ENCODE measurements at regions not wholly inside any gene's neighbourhood (a gene's known extent, or its start where the extent isn't known, plus 50 kb on each side); places are given as distances from the start of the nearest gene placed in this dataset.

DNA sequence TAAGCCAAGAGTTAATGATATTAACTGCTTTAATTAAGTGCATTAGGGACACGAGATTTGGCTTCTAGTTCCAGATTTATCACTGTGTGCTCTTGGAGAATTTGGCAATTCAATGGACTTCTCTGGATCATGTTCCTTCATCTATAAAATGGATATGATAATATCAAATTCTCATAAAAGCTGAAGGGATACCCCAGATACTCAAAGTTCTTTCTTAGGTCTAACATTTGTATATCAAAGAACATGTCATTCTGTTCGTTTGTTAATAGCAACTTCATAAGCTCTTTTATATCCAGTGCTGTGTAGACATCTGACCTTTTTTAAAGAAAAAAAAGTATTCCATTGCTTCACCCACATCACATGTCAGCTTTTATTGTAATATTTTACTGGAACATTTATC is 54.6 kb upstream of the HDAC9 start:
- TF ChIP-seq ZNF317 (CRISPR knock-in tag; IDR thresholded peaks at IDR 0.05; ENCODE audit: borderline replicate concordance, low read depth) (no peak), MYBL2 (CRISPR knock-in tag; IDR thresholded peaks at IDR 0.05) (no peak), NR1H2 (CRISPR knock-in tag; IDR thresholded peaks at IDR 0.05) (no peak), ELF4 (CRISPR knock-in tag; IDR thresholded peaks at IDR 0.05; ENCODE audit: low read depth) (no peak), JAZF1 (CRISPR knock-in tag; IDR thresholded peaks at IDR 0.05) (no peak), FOXJ3 (CRISPR knock-in tag; IDR thresholded peaks at IDR 0.05; ENCODE audit: borderline replicate concordance) (no peak), ZNF423 (CRISPR knock-in tag; IDR thresholded peaks at IDR 0.05) (no peak), PRRX2 (CRISPR knock-in tag; IDR thresholded peaks at IDR 0.05) (no peak), OVOL2 (CRISPR knock-in tag; IDR thresholded peaks at IDR 0.05; ENCODE audit: borderline replicate concordance) (no peak), ESRRA (CRISPR knock-in tag; IDR thresholded peaks at IDR 0.05; ENCODE audit: borderline replicate concordance) (no peak), ZNF396 (CRISPR knock-in tag; IDR thresholded peaks at IDR 0.05; ENCODE audit: borderline replicate concordance) (no peak), NR3C1 (CRISPR knock-in tag; conservative IDR thresholded peaks at IDR 0.05; ENCODE audit: low read depth) (no peak)
- TF ChIP-seq, protein P1, sequence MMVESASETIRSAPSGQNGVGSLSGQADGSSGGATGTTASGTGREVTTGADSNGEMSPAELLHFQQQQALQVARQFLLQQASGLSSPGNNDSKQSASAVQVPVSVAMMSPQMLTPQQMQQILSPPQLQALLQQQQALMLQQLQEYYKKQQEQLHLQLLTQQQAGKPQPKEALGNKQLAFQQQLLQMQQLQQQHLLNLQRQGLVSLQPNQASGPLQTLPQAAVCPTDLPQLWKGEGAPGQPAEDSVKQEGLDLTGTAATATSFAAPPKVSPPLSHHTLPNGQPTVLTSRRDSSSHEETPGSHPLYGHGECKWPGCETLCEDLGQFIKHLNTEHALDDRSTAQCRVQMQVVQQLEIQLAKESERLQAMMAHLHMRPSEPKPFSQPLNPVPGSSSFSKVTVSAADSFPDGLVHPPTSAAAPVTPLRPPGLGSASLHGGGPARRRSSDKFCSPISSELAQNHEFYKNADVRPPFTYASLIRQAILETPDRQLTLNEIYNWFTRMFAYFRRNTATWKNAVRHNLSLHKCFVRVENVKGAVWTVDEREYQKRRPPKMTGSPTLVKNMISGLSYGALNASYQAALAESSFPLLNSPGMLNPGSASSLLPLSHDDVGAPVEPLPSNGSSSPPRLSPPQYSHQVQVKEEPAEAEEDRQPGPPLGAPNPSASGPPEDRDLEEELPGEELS (CRISPR knock-in tag; IDR thresholded peaks at IDR 0.05) = no peak
- TF ChIP-seq, protein P2, sequence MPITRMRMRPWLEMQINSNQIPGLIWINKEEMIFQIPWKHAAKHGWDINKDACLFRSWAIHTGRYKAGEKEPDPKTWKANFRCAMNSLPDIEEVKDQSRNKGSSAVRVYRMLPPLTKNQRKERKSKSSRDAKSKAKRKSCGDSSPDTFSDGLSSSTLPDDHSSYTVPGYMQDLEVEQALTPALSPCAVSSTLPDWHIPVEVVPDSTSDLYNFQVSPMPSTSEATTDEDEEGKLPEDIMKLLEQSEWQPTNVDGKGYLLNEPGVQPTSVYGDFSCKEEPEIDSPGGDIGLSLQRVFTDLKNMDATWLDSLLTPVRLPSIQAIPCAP (CRISPR knock-in tag; IDR thresholded peaks at IDR 0.05) = no peak
- TF ChIP-seq, protein P3, sequence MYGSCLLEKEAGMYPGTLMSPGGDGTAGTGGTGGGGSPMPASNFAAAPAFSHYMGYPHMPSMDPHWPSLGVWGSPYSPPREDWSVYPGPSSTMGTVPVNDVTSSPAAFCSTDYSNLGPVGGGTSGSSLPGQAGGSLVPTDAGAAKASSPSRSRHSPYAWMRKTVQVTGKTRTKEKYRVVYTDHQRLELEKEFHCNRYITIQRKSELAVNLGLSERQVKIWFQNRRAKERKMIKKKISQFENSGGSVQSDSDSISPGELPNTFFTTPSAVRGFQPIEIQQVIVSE (CRISPR knock-in tag; IDR thresholded peaks at IDR 0.05; ENCODE audit: borderline replicate concordance) = no peak
- TF ChIP-seq, protein P4, sequence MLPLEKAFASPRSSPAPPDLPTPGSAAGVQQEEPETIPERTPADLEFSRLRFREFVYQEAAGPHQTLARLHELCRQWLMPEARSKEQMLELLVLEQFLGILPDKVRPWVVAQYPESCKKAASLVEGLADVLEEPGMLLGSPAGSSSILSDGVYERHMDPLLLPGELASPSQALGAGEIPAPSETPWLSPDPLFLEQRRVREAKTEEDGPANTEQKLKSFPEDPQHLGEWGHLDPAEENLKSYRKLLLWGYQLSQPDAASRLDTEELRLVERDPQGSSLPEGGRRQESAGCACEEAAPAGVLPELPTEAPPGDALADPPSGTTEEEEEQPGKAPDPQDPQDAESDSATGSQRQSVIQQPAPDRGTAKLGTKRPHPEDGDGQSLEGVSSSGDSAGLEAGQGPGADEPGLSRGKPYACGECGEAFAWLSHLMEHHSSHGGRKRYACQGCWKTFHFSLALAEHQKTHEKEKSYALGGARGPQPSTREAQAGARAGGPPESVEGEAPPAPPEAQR (CRISPR knock-in tag; IDR thresholded peaks at IDR 0.05) = no peak
- TF ChIP-seq, protein P5, sequence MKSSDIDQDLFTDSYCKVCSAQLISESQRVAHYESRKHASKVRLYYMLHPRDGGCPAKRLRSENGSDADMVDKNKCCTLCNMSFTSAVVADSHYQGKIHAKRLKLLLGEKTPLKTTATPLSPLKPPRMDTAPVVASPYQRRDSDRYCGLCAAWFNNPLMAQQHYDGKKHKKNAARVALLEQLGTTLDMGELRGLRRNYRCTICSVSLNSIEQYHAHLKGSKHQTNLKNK (CRISPR knock-in tag; IDR thresholded peaks at IDR 0.05) = no peak
- TF ChIP-seq, protein P6, sequence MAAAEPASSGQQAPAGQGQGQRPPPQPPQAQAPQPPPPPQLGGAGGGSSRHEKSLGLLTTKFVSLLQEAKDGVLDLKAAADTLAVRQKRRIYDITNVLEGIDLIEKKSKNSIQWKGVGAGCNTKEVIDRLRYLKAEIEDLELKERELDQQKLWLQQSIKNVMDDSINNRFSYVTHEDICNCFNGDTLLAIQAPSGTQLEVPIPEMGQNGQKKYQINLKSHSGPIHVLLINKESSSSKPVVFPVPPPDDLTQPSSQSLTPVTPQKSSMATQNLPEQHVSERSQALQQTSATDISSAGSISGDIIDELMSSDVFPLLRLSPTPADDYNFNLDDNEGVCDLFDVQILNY (CRISPR knock-in tag; IDR thresholded peaks at IDR 0.05) = no peak
- TF ChIP-seq, protein P7, sequence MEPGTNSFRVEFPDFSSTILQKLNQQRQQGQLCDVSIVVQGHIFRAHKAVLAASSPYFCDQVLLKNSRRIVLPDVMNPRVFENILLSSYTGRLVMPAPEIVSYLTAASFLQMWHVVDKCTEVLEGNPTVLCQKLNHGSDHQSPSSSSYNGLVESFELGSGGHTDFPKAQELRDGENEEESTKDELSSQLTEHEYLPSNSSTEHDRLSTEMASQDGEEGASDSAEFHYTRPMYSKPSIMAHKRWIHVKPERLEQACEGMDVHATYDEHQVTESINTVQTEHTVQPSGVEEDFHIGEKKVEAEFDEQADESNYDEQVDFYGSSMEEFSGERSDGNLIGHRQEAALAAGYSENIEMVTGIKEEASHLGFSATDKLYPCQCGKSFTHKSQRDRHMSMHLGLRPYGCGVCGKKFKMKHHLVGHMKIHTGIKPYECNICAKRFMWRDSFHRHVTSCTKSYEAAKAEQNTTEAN (CRISPR knock-in tag; IDR thresholded peaks at IDR 0.05) = no peak
- no peak for DNase-seq (ENCODE audit: low spot score)
- Mint-ChIP-seq H3K4me1 (peaks cover 12% of the 10 kb centered on the region), H3K27me3 (ENCODE audit: low read depth) (no peaks in the 10 kb centered on the region), H3K9me3 (no peaks in the 10 kb centered on the region), H3K4me3 (no peak overlapping the region), H3K36me3 (no peaks in the 10 kb centered on the region), H3K27ac (no peak overlapping the region)
- ChIA-PET POLR2A (no interaction called here), CTCF (no interaction called here)
- ATAC-seq = no peak

DNA sequence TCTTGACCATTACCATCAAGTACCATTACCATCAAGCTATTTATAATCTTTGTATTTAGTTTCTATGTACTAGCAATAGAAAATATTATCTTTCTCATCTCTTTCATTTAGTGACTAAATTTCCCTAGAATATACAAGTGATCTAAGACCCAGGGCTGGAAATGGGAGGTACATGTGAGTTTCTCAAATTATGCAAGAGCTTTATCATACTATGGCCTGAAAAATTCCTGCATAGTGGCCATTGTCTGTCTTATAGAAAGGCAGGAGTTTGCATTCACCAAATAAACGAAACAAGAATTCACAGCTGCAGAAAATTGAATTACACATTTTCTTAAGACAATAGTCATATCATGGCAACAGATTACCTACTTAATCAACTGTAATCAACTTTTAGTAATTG is 50.7 kb upstream of the HDAC9 start:
- H3K27me3 Mint-ChIP-seq (ENCODE audit: low read depth) = no peaks in the 10 kb centered on the region
- H3K4me3 Mint-ChIP-seq = no peak overlapping the region
- TF ChIP-seq, protein P4 (CRISPR knock-in tag; IDR thresholded peaks at IDR 0.05) = no peak
- TF ChIP-seq CREB1 (CRISPR knock-in tag; IDR thresholded peaks at IDR 0.05) (no peak), SMAD4 (CRISPR knock-in tag; IDR thresholded peaks at IDR 0.05) (no peak)
- TF ChIP-seq, protein P8, sequence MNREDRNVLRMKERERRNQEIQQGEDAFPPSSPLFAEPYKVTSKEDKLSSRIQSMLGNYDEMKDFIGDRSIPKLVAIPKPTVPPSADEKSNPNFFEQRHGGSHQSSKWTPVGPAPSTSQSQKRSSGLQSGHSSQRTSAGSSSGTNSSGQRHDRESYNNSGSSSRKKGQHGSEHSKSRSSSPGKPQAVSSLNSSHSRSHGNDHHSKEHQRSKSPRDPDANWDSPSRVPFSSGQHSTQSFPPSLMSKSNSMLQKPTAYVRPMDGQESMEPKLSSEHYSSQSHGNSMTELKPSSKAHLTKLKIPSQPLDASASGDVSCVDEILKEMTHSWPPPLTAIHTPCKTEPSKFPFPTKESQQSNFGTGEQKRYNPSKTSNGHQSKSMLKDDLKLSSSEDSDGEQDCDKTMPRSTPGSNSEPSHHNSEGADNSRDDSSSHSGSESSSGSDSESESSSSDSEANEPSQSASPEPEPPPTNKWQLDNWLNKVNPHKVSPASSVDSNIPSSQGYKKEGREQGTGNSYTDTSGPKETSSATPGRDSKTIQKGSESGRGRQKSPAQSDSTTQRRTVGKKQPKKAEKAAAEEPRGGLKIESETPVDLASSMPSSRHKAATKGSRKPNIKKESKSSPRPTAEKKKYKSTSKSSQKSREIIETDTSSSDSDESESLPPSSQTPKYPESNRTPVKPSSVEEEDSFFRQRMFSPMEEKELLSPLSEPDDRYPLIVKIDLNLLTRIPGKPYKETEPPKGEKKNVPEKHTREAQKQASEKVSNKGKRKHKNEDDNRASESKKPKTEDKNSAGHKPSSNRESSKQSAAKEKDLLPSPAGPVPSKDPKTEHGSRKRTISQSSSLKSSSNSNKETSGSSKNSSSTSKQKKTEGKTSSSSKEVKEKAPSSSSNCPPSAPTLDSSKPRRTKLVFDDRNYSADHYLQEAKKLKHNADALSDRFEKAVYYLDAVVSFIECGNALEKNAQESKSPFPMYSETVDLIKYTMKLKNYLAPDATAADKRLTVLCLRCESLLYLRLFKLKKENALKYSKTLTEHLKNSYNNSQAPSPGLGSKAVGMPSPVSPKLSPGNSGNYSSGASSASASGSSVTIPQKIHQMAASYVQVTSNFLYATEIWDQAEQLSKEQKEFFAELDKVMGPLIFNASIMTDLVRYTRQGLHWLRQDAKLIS (CRISPR knock-in tag; IDR thresholded peaks at IDR 0.05; ENCODE audit: borderline replicate concordance) = no peak
- H3K4me1 Mint-ChIP-seq = peaks cover 15% of the 10 kb centered on the region
- no peak overlapping the region; the same call in 1 of the 2 replicates for H3K27ac Mint-ChIP-seq
- CTCF ChIA-PET = interaction anchor here (1.6 kb wide), 1 partner anchor 92 kb away, joined by 4 read pairs; no protein-coding TSS in a partner anchor
- POLR2A ChIA-PET = no interaction called here
- no peak for ATAC-seq
- H3K9me3 Mint-ChIP-seq = no peaks in the 10 kb centered on the region
- DNase-seq (ENCODE audit: low spot score) = no peak
- no peaks in the 10 kb centered on the region for H3K36me3 Mint-ChIP-seq
